NCI-H146 treated with DMSO at 0.1 percent for 48 hours (cell line): ENCODE measurements at regions not wholly inside any gene's neighbourhood (a gene's known extent, or its start where the extent isn't known, plus 50 kb on each side); places are given as distances from the start of the nearest gene placed in this dataset.
A peak's percentile ranks its signal among the peaks of the same experiment; 100 is the strongest.
"Not testable (repeated sequence)": the region's sequence is repeated elsewhere in the genome, so short reads cannot be mapped to it uniquely, and the experiment has no call there.

ENCODE experiments used
- DNase-seq: peaks from one replicate; lab custom pipeline; 2025; ENCODE audit not compliant: unreplicated experiment; lab: John Stamatoyannopoulos, UW

DNA sequence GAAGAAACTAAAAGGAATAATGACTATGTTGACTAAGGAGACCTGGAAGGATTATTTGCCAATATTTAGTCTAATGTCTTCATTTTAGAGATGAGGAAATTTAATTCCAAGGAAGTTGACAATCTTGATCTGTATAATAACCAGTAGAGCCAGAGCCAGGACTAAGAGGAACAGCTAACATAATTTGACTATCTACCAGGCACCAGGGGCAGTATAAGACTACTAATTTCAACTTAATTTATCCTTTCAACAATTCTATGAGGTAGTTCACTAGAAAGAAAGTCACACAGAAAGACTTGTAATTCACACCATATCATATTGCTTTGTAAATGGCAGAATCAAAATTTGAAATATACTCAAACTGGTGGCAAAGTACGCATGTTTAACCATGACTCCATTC is 273.0 kb upstream of the STXBP5 start:
- DNase-seq: no peak

DNA sequence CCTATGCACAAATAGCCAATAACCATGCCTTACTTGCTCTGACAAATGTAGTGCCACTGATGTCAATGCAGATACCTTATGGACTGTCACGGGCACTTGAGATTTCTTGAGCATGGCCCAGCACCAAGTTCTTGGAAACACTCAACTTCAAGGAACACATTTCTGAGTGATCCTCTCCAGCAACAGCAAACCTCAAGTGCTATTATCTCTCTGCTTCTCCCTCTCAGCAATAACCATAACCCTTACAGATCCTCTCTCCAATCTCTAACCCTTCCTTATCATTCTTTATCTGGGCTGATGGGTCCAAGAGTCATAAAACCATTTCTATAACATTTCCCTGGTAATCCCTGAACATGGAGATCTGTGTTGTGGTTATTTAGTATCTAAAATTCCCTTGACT is 266.9 kb upstream of the STXBP5 start:
- no peak for DNase-seq

DNA sequence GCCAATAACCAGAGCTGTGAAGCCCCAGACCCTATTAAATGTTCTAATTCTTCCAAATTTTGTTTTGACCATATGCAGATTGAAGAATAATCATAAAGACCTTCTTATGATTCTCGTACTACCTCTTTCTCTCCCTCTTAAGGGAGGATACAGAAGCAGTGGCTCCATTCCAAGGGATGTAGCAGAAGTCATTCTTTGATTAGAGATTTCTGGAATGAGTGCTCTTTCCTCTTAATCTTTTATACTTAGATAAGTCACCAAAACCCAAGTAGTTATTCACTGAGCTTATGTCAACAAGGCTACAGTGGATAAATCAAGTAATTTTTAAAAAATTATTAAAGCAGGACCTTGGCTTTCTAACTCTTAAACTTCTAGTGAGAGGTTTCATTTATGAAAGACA is 266.0 kb upstream of the STXBP5 start:
- no peak for DNase-seq

GRCh38 chr6:146939456-146939855 is 264.8 kb upstream of the STXBP5 start:
- DNase-seq: not testable (repeated sequence)

DNA sequence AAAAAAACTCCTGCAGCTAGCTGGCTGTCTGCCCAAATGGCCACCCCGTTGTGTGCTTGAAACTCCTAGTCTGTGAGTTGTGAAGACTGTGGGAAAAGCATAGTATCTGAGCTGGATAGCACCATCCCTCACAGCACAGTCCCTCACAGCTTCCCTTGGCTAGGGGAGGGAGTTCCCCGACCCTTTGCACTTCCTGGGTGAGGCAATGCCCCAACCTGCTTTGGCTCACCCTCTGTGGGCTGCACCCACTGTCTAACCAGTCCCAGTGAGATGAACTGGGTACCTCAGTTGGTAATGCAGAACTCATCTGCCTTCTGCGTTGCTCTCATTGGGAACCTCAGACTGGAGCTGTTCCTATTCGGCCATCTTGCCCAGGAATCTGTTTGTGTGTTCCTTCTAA is 260.6 kb upstream of the STXBP5 start:
- DNase-seq: no peak

DNA sequence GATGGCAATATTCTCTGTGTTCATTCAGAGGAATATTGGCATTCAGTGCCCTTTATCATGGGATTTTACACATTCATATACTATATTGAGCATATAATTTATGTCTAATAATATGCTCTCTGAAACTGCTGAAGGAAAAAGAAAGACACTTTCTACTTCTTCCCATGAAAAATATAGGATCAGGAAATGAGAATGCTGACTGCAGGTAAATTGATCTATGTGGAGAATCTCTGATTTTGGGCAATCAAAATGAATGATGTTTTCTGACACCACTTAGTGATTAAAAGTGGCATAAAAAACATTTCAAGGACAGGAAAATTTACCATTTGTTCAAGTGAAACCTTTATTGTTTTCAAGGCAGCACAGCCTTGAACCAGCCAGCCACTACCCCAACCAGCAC is 260.1 kb upstream of the STXBP5 start:
- no peak for DNase-seq

GRCh38 chr6:146944809-146945208 is 259.4 kb upstream of the STXBP5 start:
- no peak for DNase-seq

GRCh38 chr6:146946559-146946958 is 257.7 kb upstream of the STXBP5 start:
- no peak for DNase-seq

- DNase-seq: no peak
These were observed 255.4 kb upstream of the STXBP5 start for GRCh38 chr6:146948790-146949342.

DNA sequence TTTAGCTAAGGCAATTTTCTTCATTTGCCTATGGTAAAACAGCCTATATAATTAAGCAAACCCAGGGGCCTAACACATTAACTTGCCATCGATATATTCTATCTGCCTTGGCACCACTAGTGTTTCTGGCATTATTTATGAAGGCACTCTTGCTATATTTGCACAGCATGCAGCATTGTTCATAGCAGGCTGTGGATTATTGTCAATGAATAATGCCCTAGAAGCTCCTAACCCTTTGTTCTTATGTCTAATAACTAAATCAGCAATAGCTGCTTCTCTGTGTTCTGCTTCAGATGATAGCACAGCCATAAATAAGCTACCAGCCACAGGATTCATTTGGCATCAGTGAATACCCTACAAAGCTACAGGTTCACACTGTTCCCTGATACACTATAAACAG is 254.8 kb upstream of the STXBP5 start:
- DNase-seq: peak; percentile 40

DNA sequence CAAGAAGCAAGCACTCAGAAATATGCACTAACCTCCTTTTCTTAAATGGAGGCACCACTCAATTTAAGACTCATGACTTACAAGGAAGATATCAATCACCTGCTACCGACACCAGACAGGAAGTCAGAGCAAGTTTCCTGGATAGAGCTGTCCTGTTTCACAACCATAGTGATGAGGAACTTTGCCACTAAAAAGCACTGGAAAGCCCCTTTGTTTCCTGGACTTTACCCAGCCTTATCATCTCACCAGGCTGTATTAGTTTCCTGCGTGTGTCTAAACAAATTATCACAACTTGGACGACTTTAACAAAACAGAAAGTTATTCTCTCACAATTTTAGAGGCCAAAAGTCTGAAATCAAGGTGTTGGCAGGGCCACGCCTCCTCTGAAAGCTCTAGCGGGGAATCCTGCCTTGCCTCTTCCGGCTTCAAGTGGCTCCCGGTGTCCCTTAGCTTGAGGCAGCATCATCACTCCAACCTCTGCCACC is 253.8 kb upstream of the STXBP5 start:
- DNase-seq: no peak

GRCh38 chr6:146955570-146955969 is 248.6 kb upstream of the STXBP5 start:
- DNase-seq: no peak

DNA sequence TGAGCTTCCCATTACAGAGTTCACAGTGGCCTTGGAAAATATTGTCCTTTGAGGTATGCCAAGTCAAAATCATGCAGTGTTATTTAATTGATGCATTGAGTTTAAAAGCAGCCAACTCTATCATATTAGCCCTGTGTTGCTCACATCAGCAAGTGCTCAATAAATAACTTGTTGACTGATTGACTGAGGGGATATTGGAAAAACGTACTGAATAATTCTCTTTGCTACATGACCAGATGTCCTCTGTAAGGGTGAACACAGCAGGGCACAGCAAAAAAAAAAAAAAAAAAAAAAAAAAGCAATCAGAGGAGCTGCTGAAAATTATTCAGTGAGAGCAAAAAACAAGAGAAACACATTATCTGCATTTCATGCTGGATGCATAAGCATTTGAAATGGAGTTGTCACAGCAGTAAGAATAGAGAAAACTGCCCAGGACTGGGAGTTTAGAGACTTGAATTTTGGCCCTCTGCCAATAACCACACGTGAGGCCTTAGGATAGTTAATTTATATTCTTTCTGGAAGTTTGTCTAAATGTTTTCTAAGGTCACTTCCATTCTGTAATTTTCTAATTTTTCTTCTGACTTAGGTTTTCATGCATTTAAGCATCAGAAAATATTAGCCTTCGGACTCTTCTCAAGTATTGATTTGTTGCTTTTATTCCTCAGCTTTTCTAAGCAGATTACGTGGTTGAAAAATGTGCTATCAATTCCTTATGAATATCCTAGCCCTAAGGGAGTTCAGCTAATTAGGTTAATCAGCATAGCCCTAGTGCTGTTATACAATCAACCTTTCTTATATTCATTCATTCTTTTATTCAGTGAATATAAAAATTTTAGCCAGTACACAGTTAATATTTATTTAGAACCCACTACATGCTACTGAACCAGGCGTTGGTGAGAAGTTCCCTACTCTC is 246.8 kb upstream of the STXBP5 start:
- no peak for DNase-seq

- no peak for DNase-seq
These were observed 242.4 kb upstream of the STXBP5 start for GRCh38 chr6:146961831-146962230.

GRCh38 chr6:146962329-146962728 is 241.9 kb upstream of the STXBP5 start:
- no peak for DNase-seq

DNA sequence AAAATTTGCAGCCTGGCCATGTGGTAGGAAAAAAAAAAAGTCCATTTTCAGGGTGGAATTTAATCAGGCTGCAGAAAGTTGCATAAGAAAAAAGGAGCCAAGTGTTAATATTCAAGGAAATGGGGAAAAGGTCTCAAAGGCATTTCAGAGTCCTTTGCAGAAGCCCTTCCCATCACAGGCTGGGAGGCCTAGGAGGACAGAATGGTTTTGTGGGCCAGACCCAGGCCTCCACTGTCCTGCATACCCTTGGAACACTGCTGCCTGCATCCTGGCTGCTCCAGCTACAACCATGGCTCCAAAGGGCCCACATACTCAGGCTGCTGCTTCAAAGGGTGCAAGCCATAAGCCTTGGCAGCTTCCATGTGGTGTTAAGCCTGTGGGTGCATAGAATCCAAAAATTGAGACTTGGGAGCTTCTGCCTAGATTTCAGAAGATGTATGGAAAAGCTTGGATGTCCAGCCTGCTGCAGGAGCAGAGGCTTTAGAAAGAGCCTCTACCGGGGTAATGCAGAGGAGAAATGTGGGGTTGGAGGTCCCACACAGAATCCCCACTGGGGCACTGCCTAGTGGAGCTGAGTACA is 239.0 kb upstream of the STXBP5 start:
- no peak for DNase-seq

DNA sequence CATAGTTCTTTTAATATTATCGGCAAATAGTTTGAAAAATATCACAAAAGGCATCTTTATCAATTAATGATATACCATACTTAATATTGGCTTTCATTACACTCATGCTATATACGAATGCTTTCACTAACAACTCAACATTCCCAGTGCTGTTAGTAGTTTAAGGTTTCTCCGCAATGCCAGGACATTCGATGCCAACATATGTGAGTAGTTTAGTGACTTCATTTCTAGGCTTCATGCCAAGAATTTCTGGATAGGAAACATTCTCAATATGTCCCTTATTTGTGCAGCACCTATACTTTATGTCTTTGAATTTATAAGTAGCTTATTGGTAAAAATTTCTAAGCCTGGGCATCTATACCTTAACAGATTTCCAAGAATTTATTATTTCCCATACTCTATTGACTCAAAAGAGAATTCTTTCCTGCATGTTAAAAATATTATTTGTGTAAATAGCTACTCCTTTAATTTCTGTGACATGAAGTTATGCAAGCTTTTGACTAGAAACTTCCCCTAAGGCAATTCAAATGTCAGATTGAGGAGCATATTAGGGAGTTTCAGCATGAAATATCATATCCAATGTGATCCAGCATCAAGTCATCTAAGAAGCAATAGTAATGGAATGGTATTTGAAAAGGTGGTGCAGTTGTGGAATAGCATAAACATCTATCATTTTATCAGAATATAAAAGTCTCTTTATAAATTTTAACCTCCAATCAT is 236.0 kb upstream of the STXBP5 start:
- DNase-seq: no peak

DNA sequence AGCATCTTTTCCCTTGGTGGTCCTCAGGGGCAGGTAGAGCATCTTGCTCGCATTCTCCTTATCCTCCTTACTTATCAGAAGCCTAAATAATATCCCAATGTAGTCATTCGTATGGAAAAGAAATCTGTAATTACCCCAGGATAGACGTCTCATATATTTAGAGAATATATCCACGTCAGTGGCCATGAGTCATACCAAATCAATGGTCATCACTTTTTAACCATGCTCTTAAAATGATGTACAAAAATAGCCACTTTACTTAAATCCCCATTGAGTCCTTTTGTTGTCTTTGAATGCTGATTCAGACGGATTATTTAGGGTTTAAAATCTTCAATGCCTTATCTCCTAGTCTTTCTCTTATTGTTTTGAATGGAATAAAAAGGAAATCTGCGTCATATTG is 231.7 kb upstream of the STXBP5 start:
- DNase-seq: no peak

GRCh38 chr6:146974351-146974750 is 229.9 kb upstream of the STXBP5 start:
- DNase-seq: no peak

- no peak for DNase-seq
These were observed 229.1 kb upstream of the STXBP5 start for GRCh38 chr6:146975093-146975492.

DNA sequence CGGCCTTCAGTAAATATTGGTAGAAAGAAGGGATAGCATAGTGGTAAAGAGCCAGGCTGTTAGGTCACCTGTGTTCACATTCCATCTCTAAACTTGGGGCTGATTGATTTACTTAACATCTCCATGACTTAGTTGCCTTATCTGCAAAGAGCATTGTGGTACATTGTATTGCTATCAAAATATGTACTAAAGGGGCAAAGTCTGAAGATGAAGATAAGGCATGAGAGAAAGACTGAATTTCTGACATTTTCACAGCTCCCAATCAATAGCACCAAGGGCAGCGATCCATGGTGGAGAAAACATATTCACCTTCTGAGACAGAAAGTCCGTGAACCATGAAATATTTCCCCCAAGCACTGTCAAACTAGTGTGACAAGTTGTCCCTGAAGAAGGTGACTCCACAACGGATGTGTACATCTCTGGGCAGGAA is 223.3 kb upstream of the STXBP5 start:
- no peak for DNase-seq
